ENCODE measurements at regions not wholly inside any gene's neighbourhood (a gene's known extent, or its start where the extent isn't known, plus 50 kb on each side); places are given as distances from the start of the nearest gene placed in this dataset.

GRCh38 chr10:21314906-21315644, 210.4 kb downstream of the SKIDA1 start:
- peak overlapping the region; percentile 86 for H3K27ac Mint-ChIP-seq (ENCODE audit: unreplicated experiment)
- peaks cover 49% of the 10 kb centered on the region for H3K4me1 Mint-ChIP-seq (ENCODE audit: low read depth)
- TF ChIP-seq CTCF (IDR thresholded peaks at IDR 0.05), result no peak
- no peak overlapping the region for H3K4me3 Mint-ChIP-seq (ENCODE audit: unreplicated experiment)
- H3K27me3 Mint-ChIP-seq (ENCODE audit: low read depth), result no peaks in the 10 kb centered on the region
- H3K9me3 Mint-ChIP-seq (ENCODE audit: low read depth), result no peaks in the 10 kb centered on the region
- no peak for DNase-seq (ENCODE audit: low spot score)
- no peaks in the 10 kb centered on the region for H3K36me3 Mint-ChIP-seq (ENCODE audit: low read depth)

DNA sequence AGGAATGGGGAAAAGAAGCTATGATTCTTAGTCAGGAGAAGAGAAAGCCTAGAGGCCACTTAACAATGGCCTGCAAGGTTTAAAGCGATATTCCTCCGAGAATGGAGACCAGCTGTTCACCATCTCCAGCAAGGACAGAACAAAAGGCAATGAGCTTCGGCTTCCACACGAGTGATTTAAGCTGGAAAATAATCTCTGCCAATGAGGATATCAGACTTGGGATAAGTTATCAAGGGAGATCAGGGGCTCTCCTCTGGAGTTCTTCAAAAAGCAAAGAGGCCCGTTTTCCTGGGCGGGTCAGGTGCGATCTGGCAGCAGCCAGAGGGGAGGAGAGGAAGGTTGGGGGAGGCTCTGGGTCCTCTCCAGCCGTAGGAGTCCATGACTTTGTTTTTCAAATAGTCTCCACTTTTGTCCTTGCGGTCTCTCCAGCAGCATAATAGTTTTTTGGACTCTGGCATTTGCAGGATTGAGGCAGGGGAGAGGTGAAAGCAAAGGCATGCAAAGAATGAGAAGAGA, 211.3 kb downstream of the SKIDA1 start:
- Mint-ChIP-seq H3K9me3 (ENCODE audit: low read depth) (no peaks in the 10 kb centered on the region), H3K36me3 (ENCODE audit: low read depth) (no peaks in the 10 kb centered on the region), H3K4me1 (ENCODE audit: low read depth) (peaks cover 46% of the 10 kb centered on the region), H3K4me3 (ENCODE audit: unreplicated experiment) (no peak overlapping the region), H3K27ac (ENCODE audit: unreplicated experiment) (peak overlapping the region; percentile 77), H3K27me3 (ENCODE audit: low read depth) (no peaks in the 10 kb centered on the region)
- TF ChIP-seq CTCF (IDR thresholded peaks at IDR 0.05), result no peak
- no peak for DNase-seq (ENCODE audit: low spot score)

GRCh38 chr10:21313691-21314090, 211.8 kb downstream of the SKIDA1 start:
- H3K4me3 Mint-ChIP-seq (ENCODE audit: unreplicated experiment), result no peak overlapping the region
- peak overlapping the region; percentile 77 for H3K27ac Mint-ChIP-seq (ENCODE audit: unreplicated experiment)
- no peak for TF ChIP-seq CTCF (IDR thresholded peaks at IDR 0.05)
- no peaks in the 10 kb centered on the region for H3K9me3 Mint-ChIP-seq (ENCODE audit: low read depth)
- no peaks in the 10 kb centered on the region for H3K27me3 Mint-ChIP-seq (ENCODE audit: low read depth)
- no peaks in the 10 kb centered on the region for H3K36me3 Mint-ChIP-seq (ENCODE audit: low read depth)
- no peak for DNase-seq (ENCODE audit: low spot score)
- peaks cover 43% of the 10 kb centered on the region for H3K4me1 Mint-ChIP-seq (ENCODE audit: low read depth)

DNA sequence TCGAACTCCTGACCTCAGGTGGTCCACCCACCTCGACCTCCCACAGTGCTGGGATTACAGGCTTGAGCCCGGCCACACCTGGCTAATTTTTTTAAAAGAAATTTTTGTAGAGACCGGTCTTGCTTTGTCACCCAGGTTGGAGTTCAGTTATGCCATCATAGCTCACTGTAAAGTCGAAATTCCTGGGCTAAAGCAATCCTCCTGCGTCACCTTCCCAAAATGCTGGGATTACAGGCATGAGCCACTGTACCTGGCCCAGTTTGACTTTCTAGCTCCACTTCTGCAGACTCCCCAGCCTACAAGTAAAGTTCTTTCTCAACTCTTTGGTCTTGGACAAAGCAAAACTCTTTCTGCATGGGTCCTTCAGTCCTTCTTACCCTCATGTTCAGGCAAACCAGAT, 214.1 kb downstream of the SKIDA1 start:
- Mint-ChIP-seq H3K4me1 (ENCODE audit: low read depth) (peaks cover 32% of the 10 kb centered on the region), H3K4me3 (ENCODE audit: unreplicated experiment) (no peak overlapping the region), H3K9me3 (ENCODE audit: low read depth) (no peaks in the 10 kb centered on the region), H3K27ac (ENCODE audit: unreplicated experiment) (no peak overlapping the region), H3K27me3 (ENCODE audit: low read depth) (no peaks in the 10 kb centered on the region), H3K36me3 (ENCODE audit: low read depth) (no peaks in the 10 kb centered on the region)
- no peak for TF ChIP-seq CTCF (IDR thresholded peaks at IDR 0.05)
- DNase-seq (ENCODE audit: low spot score), result no peak

DNA sequence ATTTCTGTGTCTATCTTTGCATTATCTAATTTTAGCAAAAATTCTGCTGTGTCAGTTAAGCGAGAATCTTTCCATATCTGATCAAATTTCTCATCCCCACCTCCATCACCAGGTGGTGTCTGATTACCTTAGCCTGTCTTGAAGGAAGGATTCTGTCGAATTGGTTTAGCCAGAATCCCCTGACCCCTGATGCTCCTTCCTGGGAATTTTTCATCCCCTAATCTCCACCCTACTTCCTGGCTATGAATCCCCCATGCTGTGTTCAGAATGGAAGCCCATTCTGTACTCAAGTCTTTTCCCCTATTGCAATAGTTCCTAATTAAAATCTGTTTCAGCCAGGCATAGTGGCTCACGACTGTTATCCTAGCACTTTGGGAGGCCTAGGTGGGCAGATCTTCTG, 216.1 kb downstream of the SKIDA1 start:
- Mint-ChIP-seq H3K27me3 (ENCODE audit: low read depth) (no peaks in the 10 kb centered on the region), H3K36me3 (ENCODE audit: low read depth) (no peaks in the 10 kb centered on the region), H3K9me3 (ENCODE audit: low read depth) (no peaks in the 10 kb centered on the region), H3K4me3 (ENCODE audit: unreplicated experiment) (no peak overlapping the region), H3K27ac (ENCODE audit: unreplicated experiment) (no peak overlapping the region), H3K4me1 (ENCODE audit: low read depth) (peaks cover 13% of the 10 kb centered on the region)
- DNase-seq (ENCODE audit: low spot score), result no peak
- TF ChIP-seq CTCF (IDR thresholded peaks at IDR 0.05), result no peak
